Nephron progenitor cell (in vitro differentiated cells): ENCODE measurements at regions not wholly inside any gene's neighbourhood (a gene's known extent, or its start where the extent isn't known, plus 50 kb on each side); places are given as distances from the start of the nearest gene placed in this dataset.

Source experiments
- DNase-seq: peaks from one replicate; pipeline ENCODE4 v3.0.0; 2021
- H3K27ac Mint-ChIP-seq: 2 replicates; pipeline ENCODE4 v1.8.0; 2021; ENCODE audit warnings: mild to moderate bottlenecking, moderate library complexity, mixed read lengths
- H3K27me3 Mint-ChIP-seq: 2 replicates; pipeline ENCODE4 v1.8.0; 2021; ENCODE audit warnings: mild to moderate bottlenecking, low read depth, mixed read lengths; ENCODE audit not compliant: poor library complexity
- H3K36me3 Mint-ChIP-seq: 2 replicates; pipeline ENCODE4 v1.8.0; 2021; ENCODE audit warnings: low read depth, mixed read lengths
- H3K4me1 Mint-ChIP-seq: 2 replicates; pipeline ENCODE4 v1.8.0; 2021; ENCODE audit warnings: mixed read lengths
- H3K4me3 Mint-ChIP-seq: 2 replicates; pipeline ENCODE4 v1.8.0; 2021; ENCODE audit warnings: mild to moderate bottlenecking, moderate library complexity, mixed read lengths
- H3K9me3 Mint-ChIP-seq: 2 replicates; pipeline ENCODE4 v1.8.0; 2021; ENCODE audit warnings: mild to moderate bottlenecking, moderate library complexity, mixed read lengths
- CTCF ChIP-seq: fragments of 200-600 bp; sonication (generic); IDR thresholded peaks from 2 replicates; pipeline ENCODE4 v1.5.0; 2021; ENCODE audit warnings: antibody characterized with exemption

DNA sequence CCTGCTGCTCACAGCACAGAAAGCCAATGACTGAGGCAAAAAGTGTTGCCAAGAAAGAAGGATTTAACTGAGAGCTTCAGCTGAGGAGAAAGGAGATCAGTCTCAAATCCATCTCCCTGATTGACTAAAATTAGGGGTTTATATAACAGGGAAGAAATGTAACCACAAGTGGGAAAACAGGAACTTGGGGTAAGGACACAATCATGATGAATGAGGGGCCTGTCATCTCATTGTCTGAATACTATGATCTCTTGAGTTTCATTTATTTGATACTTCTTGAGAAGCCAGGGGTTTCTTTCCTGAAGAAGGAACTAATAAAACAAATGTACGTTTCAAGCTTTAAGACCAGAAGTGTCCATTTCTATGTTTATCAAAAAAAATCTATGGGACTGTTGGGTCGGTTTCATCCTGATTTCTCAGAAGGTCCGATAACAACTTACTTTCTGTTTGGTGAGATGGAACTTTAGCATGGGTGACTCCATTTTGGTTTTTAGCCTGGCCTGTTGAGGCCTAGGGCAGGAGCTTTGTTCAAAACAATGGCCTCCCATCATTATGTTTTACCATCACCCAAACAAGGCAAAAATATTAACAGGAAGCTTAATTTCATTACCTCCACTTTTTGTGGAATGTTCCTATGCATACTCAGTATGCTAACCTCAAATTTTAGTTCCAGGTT lies 76.6 kb upstream of the PIAS1 start:
- Mint-ChIP-seq H3K4me3 (no peak overlapping the region), H3K9me3 (peaks cover 33% of the 10 kb centered on the region), H3K36me3 (peaks cover 17% of the 10 kb centered on the region), H3K4me1 (peaks cover 10% of the 10 kb centered on the region), H3K27me3 (peaks cover 5% of the 10 kb centered on the region), H3K27ac (no peak overlapping the region)
- no peak for TF ChIP-seq CTCF
- DNase-seq = no peak

DNA sequence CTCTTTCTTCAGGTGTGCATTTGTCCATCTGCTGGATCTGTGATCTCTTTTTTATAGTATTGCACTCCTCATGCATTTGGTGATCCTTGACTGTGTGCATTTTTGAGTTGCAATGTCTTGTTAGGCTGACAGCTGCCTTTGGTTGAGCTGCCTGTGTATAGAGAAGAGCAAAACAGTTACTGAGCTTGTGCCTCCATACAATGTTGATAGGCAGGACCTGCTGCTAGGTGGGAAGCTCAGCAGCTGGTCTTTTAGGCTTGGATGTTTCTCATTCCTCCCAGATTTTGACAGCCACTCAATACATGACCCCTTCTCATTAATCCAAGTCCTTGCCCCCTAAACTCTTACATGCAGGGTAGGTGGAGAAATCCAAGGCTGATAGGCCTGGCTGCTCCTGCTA lies 74.8 kb upstream of the PIAS1 start:
- DNase-seq = no peak
- peaks cover 17% of the 10 kb centered on the region for H3K36me3 Mint-ChIP-seq
- peaks cover 2% of the 10 kb centered on the region for H3K4me1 Mint-ChIP-seq
- no peak overlapping the region for H3K4me3 Mint-ChIP-seq
- H3K9me3 Mint-ChIP-seq = peaks cover 32% of the 10 kb centered on the region
- no peak overlapping the region for H3K27ac Mint-ChIP-seq
- no peaks in the 10 kb centered on the region for H3K27me3 Mint-ChIP-seq
- TF ChIP-seq CTCF = no peak

GRCh38 chr15:67980171-67980570 lies 73.9 kb upstream of the PIAS1 start:
- TF ChIP-seq CTCF = no peak
- H3K4me1 Mint-ChIP-seq = no peaks in the 10 kb centered on the region
- peaks cover 17% of the 10 kb centered on the region for H3K36me3 Mint-ChIP-seq
- H3K27ac Mint-ChIP-seq = no peak overlapping the region
- H3K27me3 Mint-ChIP-seq = no peaks in the 10 kb centered on the region
- no peak overlapping the region for H3K4me3 Mint-ChIP-seq
- peaks cover 34% of the 10 kb centered on the region for H3K9me3 Mint-ChIP-seq
- DNase-seq = no peak

- no peak for TF ChIP-seq CTCF
- Mint-ChIP-seq H3K9me3 (peaks cover 35% of the 10 kb centered on the region), H3K36me3 (peaks cover 17% of the 10 kb centered on the region), H3K4me3 (no peak overlapping the region), H3K27me3 (peaks cover 6% of the 10 kb centered on the region), H3K4me1 (no peaks in the 10 kb centered on the region), H3K27ac (no peak overlapping the region)
- DNase-seq = no peak
These were observed 73.1 kb upstream of the PIAS1 start for GRCh38 chr15:67980773-67981685.

GRCh38 chr15:67981848-67982247 lies 72.3 kb upstream of the PIAS1 start:
- no peak overlapping the region for H3K27ac Mint-ChIP-seq
- no peak for TF ChIP-seq CTCF
- DNase-seq = no peak
- H3K4me3 Mint-ChIP-seq = no peak overlapping the region
- H3K27me3 Mint-ChIP-seq = peaks cover 6% of the 10 kb centered on the region
- peaks cover 15% of the 10 kb centered on the region for H3K36me3 Mint-ChIP-seq
- peaks cover 28% of the 10 kb centered on the region for H3K9me3 Mint-ChIP-seq
- H3K4me1 Mint-ChIP-seq = no peaks in the 10 kb centered on the region
